GM21528 (cell line): ENCODE measurements at regions not wholly inside any gene's neighbourhood (a gene's known extent, or its start where the extent isn't known, plus 50 kb on each side); places are given as distances from the start of the nearest gene placed in this dataset.

ENCODE experiments used
- ATAC-seq: cut with Tn5 transposase; IDR thresholded peaks from one replicate; pipeline ENCODE4 v1.9.1; 2021; ENCODE audit warnings: mild to moderate bottlenecking, moderate library complexity; ENCODE audit not compliant: unreplicated experiment, low FRiP score

DNA sequence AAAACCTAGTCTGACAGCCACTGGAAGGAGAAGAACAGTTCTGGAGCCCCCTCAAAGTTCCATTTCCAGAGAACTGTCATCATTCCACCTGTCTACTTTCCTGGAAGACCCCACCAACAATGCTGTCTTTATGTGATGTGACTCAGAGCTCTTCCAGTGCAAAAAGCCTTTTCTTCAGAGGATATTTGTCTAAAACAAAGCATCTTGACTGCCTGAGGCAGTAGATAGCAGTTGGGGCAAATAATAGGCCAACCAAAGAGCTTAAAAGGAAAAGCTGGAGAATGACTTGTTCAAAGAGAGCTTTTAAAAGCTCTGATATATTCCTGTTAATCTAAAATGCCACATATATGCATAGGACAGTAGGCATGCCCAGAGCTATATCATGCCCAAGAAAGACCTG lies 62.6 kb downstream of the MIS18A start:
- ATAC-seq: no peak

DNA sequence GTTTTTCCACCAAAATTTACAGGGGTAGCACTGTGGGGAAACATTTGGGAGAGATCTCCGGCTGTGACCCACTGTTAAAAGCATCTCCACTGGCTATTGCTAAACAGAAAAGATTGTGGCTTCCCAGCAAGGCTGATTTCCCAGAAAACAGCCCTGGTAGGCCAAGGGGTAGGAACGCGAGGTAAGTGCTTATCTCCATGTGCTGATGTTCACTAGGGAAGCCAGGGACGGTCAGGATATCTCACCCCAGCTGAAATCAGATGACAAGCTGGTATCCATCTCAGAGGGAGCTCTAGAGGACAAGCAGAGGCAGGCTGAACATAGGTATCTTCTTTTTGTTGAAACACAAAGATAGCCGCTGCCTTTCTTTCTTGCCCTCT lies 63.6 kb downstream of the MIS18A start:
- no peak for ATAC-seq

DNA sequence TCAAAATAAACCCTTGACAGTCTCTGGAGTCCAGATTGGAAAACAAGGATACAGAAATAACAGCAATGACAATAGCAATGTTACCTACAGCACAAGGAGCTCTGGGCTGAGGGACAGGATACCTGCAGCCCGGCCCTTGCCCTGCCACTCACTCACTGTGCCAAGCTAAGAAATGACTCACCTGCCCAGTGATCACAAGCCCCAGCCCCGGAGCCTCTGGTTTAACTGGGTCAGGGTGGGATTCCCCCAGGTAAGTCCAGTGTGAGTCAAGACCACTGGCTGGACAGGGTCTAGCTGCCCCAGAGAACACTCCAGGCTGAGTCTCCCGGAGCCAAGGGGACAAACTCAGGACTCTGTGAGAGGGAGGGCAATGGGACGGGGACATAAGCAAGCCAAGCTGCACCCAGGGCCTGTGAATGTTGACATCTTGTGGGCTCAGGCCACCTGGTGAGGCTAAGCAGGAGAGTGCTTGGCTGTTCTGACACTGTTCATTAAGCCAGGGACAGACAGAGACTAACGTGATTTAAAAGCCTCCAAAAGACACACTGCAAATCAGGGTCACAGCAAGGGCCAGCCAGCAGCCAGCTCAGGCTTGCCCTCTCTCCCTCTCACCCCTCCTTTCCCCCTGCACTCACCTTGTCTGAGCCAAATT lies 64.1 kb downstream of the MIS18A start:
- no peak for ATAC-seq

DNA sequence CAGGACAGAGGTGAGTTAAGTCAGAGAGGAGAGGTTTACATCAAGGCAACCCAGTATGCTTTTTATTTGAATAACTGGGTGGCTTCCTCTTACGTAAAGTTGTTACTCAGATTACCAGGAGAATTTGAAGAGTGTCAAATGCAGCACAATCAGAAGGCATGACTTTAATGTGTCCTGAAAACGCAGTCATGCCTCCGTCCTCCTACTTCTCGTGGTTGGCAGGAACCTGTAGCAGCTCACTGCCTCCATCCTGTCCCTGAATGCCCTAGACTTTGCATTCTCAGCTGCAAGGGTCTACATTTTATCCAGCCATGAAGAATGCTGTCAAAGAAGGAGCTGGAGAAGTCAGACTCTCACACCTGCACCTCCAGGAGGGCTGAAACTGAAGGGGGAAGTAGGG lies 66.7 kb downstream of the MIS18A start:
- ATAC-seq: no peak

DNA sequence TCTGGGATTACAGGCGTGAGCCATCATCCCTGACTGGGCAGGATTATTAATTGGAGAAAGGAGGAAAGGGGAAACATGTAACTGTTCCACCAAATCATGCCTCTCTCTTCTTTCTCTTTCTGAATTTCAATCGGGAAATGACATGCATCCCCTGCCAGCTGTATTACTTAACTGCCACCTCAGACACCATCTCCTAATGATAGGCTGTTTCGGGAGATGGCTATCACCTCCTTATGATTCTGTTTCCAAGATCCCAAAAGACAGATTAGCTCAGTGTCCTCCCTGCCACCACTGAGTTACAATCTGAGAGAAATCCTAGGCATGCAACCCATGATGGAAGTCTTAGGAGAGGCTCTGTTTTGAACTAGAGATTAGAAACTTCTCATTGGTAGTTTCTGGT lies 67.5 kb downstream of the MIS18A start:
- ATAC-seq: no peak

DNA sequence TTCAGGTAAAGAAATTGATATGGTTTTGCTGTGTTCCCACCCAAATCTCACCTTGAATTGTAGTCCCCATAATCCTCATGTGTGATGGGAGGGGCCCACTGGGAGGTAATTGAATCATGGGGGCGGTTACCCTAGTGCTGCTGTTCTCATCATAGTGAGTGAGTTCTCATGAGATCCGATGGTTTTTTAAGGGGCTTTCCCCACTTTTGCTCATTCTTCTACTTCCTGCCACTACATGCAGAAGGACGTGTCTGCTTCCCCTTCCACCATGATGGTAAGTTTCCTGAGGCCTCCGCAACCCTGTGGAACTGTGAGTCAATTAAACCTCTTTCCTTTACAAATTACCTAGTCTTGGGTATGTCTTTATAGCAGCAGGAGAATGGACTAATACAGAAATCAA lies 69.3 kb downstream of the MIS18A start:
- no peak for ATAC-seq

DNA sequence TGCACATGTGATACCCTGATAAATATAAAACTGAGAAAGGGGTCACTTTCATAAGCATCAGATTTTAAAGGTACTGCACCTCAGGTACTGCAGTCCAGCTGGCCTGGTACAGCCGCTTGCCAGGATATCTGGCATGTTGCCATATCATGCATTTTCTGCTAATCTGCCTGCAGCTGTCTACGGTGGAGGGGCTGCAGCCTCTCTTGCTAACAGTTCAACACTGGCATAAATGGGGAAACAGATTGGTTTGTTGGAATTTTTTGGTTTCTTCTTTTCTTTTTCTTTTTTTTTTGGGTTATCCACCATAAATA lies 71.5 kb downstream of the MIS18A start:
- no peak for ATAC-seq

DNA sequence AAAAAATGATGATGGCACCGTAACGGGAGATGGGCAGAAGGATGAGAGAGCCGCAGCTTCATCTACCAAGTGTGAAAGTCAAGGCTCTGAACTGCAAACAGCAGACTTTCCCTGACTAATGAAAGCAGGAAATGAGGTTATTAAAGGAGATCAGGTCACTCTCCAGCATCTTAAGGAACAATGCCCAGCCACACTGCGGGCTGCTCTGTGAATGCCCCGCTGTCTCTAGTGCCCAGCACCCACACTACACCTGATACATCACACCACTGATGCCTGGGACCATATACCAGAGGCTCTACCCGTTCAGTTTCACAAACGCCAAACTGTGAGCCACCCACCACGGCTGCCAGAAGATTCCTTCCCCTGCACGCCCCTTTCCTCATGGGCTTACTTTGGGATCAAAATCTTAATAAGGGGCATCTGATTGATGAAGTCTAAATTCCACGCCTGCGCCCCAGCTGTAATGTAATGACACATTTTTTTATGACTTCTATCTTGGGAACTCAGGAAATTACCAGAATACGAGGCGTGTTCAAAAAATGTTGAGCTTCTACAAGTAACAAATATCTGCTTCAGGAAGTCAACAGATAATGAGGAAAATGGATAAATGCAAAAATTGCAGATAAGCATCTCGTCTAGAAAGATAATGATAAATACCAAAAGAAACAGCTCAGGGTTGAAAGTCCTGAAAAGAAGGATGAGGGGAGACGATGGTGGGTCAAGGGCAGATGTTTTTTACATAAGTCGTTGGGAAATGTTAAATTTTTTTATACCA lies 72.0 kb downstream of the MIS18A start:
- ATAC-seq: no peak

DNA sequence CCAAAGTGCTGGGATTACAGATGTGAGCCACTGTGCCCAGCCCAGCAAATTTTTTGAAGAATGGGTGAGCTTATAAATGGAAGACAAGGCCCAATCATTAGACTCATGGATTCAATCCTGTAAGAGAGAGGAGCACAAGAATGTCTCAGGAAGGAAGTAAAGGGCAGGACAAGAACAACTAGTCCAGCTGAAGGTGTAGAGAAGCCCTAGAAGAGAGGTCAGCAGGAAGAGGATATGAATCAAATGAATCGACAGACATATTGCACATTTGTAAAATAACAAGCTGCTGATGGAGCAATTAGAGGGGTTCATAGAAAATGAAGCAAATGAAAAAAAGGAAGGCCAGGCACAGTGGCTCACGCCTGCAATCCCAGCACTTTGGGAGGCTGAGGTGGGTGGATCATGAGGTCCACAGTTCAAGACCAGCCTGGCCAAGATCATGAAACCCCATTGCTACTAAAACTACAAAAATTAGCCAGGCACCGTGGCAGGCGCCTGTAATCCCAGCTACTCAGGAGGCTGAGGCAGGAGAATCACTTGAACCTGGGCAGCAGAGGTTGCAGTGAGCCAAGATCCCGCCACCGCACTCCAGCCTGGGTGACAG lies 74.9 kb downstream of the MIS18A start:
- no peak for ATAC-seq

DNA sequence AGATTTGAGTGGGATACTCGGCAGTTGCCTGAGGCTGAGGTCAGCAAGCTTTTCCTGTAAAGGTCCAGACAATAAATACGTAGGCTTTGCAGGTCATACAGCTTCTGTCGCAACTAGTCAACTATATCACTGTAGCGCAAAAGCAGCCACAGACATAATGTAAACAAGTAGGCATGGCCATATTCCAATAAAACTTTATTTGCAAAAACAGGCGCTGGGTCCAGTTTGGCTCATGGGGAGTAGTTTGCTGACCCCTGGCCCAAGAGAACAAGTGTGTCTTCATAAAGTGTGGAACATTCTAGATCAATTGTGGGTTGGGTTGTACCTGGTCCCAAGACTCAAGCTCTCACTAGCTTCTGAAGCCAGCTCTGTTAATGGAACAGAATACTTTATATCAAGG lies 78.8 kb downstream of the MIS18A start:
- ATAC-seq: no peak

DNA sequence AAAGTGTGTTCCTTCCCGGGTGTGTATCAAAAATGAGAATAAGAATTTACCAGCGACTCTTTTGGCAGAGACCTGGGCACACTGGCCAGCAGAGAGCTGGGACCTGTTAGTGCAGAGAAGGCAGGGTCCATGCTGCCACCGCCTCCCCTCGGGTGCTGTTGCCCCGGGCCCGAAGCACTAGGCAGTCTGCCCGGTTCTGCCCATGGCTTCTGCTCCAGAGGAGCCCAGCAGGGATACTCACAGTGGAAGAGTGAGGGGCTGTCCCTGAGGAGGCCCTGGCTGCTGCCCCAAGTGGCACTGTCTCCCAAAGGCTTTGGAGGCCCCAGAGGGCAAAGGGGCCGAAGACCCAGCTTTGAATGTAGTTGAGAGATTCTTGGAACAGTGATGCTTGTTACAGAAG lies 80.5 kb downstream of the MIS18A start:
- ATAC-seq: no peak

DNA sequence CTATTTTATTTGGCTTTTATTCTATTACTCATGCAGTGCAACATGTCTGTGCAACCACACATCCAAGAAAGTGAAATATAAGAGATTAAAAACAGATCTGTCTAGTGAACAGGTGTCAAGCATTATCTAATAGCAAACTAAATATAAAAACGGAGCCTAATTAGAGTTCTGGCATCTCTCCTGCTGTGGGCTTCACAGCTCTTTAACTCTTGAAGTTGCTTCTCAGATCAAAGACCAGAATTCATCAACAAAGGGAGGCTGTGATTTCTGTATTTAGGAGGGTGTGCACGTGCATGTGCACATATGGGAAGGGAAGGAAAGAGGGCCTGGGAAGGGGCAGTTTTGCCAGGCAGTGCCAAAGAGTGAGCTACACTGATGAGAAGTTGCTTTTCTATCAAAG lies 81.0 kb downstream of the MIS18A start:
- ATAC-seq: no peak

DNA sequence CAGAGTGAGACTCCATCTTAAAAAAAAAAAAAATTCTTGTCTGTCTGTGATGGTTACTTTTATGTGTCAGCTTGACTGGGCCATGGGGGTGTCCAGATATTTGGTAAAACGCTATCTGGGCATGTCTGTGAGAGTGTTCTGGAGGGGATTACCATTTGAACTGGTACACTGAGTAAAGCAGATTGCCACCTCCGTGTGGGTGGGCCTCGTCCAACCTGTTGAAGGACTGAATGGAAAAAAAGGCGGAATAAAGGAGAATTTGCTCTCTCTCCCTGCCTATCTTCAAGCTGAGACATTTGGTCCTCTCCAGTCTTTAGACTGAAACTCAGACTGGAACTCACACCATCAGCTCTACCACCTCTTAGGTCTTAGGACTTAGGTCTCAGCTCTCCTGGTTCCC lies 82.8 kb downstream of the MIS18A start:
- no peak for ATAC-seq

DNA sequence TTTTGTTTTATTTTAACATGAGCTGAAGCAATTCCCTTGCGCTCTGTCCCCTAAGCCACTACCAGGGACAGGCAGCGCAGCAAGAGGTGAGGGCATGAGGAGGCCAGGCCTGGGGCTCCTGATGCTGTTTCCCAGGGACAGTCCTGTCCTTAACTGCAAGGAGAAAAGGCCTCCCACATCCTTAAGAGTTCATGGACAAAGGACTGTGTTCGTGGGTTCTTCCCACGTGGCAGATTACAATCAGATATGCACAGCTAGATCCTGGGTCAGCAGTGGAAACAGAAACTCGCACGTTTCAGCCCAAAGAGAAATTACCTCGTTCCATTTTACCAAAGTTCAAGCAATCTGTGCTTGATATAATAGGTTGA lies 85.8 kb downstream of the MIS18A start:
- ATAC-seq: no peak

DNA sequence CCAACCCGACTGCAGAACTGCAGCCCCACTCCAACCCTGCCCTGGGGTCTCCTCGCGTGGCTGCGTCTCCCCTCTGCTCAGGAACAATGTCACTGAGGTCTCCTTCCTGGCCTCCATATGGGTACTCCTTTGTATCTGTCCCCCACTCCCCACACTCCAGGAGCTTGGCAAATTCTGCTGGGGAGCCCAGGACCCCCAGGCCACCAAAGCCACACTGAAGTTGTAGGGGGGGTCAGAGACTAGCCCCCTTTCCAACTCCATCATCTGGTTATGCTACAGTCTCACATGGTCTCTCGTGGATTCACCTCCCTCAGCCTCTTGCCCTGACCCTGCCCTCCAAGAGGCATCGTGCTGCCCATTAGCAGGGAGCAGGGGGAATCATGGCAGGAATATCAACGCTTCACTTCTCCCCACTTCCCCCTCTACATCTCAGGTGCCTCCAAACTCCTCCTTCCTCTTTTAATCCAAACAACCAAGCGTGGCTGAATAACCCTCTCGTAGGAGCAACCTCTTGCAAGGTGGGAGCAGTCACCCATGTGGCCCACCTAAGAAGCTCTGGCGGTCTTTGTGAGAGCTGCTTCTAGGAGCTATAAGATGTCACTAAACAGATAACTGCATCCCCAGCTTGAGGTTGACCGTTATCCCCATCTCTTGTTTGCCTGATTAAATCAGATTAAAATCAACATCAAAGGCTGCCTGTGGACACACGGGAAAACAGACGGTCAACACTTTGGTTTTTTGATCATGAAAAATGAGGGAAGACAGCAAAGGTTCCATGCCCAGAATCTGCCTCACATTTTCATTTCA lies 86.4 kb downstream of the MIS18A start:
- ATAC-seq: no peak

DNA sequence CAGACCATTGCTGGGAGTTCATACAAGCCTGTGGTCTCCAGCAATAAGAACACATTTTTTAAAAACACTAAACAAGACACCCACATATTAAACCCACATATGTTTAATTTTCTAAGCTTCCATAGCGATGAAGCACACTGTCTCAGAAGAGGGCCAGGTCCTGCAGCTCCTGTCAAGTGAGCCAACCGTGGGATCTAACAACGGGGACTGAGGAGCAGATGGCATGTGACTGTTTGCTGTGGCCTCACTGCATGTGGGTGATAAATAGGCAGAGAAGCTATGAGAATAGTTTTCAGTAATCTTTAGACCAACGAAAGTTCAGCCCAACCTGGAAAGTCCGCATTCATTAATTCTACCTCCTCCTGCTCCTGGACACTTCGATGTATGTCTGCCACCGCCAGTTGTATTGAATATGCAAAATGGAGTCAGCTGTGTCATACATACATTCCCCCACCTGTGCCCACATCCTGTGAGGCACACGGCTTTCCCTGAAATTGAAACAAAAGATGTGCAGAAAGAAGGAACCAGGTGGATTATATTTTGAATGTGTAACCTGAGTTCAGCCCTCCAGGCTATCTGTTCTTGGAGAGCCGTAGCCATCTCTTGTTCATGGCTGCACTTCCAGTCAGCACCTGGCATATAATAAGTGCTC lies 88.2 kb downstream of the MIS18A start:
- ATAC-seq: no peak

DNA sequence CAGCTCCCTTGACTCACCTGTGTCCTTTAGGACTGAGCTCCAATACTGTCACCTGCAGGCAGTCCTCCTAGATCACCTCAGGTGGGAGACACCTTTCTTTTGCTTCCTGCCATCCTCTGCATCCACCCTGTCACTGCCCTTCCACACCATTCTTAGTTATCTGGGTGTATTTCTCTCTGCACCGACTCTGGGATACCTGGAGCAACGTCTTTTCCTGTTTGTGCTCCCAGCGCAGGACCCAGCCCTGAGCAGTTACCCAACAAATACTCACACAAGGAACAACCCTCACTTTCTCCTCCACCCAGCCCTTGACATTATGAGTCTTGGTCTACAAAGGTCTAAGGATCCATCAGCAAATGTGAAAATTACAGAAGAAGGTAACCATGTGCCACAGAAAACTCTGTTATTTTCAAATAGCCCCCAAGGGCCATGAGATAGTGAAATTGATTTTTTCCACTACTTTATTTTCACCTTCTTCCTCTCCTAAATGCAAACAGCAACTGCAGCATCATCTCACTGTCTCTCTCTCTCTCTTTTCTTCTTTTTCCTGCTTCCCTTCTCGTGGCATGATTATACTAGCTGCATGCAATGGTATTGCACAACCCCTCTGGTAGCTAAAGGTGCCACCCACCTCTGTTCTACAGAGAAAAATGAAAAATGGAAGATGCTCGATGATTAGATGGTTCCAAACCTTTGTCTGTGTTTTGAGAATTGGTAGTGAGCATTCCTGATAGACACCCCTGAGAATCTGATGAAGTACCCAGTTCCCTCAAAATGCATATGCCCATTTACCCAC lies 89.0 kb downstream of the MIS18A start:
- no peak for ATAC-seq

DNA sequence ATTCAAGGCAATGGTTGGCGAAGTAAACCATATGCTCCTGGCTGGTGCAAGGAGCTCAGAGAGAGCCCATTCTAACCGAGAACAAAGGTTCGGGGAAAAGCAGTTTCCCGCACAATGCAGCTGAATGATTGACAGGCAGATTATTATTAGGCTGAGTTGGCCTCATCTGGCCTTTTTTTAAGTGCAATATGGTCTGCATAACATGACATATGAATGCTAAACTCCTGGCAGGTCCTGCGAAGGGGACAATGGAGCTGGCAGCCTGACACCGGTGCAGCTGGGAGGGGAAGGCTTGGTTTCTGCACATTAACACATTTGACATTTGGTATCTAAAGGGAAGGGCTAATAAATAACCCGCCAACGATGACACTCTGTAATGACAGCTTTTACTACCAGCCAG lies 92.0 kb downstream of the MIS18A start:
- ATAC-seq: no peak

DNA sequence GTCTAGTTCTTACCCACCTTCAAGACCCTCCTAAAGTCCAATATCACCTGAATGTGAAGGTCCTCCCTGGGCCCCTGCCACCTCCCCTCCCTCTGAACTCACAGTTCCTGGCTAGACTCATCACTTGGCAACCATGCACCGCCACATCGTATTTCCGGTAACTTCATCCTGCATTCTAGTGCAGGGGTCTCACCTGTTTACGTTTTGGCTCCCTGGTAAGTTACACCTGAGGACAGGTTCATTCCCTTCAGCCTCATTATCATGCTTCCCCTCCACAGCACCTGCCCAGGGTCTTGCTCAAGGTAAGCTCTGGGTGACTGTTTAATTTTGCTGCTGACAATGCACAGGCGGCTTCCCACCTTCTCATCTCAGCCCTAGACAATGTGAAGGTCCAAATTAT lies 93.1 kb downstream of the MIS18A start:
- ATAC-seq: no peak

DNA sequence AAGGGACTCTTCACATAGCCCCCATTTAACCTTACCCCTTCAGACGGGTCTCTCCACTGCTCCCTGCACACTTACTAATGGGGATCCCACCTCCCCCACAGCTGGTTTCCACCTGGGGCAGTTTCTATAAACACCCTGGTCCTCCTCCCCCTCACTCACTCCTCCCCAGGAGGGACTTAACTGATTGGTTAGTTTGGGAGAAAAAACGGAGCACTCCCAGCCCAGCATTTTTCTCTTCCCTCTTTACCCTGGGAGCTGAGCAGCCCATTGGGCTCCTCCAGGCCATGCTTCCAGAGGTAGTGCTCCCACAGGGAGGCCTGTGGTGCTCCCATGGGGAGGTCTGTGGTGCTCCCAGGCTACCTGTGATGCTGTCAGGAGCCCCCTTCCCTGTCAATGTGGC lies 93.7 kb downstream of the MIS18A start:
- no peak for ATAC-seq
